ENCODE measurements at regions not wholly inside any gene's neighbourhood (a gene's known extent, or its start where the extent isn't known, plus 50 kb on each side); places are given as distances from the start of the nearest gene placed in this dataset.
A peak's percentile ranks its signal among the peaks of the same experiment; 100 is the strongest.

DNA sequence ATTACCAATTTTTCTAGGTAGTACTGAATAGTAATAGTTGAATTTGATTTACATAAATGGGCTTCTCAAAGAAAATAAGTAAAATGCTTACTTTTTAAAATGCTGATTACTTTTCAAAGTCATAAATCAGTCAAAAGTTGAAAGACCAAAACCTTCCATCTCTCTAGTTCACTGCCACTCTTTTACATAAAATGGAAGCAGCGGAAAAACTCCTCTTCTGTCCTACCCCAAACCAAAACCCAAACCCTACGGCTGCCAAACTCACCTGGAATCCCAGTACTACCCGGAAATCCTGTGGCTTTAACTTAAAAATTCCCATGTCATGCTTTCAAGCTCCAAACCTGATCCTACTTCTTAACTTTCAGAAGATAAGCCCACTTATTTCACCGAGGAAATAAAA, 81.2 kb upstream of the MAPRE2 start:
- no peak overlapping the region for H3K4me3 ChIP-seq (ENCODE audit: low read depth, low read length)
- TF ChIP-seq, protein P1, sequence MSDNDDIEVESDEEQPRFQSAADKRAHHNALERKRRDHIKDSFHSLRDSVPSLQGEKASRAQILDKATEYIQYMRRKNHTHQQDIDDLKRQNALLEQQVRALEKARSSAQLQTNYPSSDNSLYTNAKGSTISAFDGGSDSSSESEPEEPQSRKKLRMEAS (IDR thresholded peaks at IDR 0.05; ENCODE audit: low read depth, low read length): no peak
- TF ChIP-seq MYC (IDR thresholded peaks at IDR 0.05; ENCODE audit: low read depth, low read length) (no peak), POLR2A (IDR thresholded peaks at IDR 0.05; ENCODE audit: extremely low read depth, insufficient read length) (no peak)
- TF ChIP-seq, protein P2, sequence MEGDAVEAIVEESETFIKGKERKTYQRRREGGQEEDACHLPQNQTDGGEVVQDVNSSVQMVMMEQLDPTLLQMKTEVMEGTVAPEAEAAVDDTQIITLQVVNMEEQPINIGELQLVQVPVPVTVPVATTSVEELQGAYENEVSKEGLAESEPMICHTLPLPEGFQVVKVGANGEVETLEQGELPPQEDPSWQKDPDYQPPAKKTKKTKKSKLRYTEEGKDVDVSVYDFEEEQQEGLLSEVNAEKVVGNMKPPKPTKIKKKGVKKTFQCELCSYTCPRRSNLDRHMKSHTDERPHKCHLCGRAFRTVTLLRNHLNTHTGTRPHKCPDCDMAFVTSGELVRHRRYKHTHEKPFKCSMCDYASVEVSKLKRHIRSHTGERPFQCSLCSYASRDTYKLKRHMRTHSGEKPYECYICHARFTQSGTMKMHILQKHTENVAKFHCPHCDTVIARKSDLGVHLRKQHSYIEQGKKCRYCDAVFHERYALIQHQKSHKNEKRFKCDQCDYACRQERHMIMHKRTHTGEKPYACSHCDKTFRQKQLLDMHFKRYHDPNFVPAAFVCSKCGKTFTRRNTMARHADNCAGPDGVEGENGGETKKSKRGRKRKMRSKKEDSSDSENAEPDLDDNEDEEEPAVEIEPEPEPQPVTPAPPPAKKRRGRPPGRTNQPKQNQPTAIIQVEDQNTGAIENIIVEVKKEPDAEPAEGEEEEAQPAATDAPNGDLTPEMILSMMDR (IDR thresholded peaks at IDR 0.05; ENCODE audit: low read depth, low read length): no peak
- no peak for DNase-seq (ENCODE audit: low read depth)

DNA sequence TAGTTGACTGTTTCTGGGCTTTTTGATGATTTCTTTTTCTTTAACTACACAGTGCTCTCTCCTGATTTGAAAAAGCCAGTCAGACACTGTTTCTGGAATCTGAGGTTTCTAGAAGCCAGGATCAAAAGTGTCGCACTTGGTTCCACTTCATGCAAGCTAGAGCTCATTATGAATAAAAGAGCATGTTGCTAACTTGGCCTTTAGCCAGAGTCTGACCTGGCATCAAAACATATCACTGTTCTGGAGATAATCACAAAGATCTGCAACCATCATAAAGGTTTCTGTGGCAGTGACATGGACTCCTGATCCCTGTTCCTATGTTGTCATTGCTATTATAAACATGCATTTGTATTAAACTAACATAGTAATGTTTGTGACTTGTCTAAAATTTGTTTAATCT, 76.1 kb upstream of the MAPRE2 start:
- no peak overlapping the region for H3K4me3 ChIP-seq (ENCODE audit: low read depth, low read length)
- TF ChIP-seq, protein P1 (IDR thresholded peaks at IDR 0.05; ENCODE audit: low read depth, low read length): no peak
- TF ChIP-seq, protein P2 (IDR thresholded peaks at IDR 0.05; ENCODE audit: low read depth, low read length): no peak
- no peak for TF ChIP-seq MYC (IDR thresholded peaks at IDR 0.05; ENCODE audit: low read depth, low read length)
- no peak for TF ChIP-seq POLR2A (IDR thresholded peaks at IDR 0.05; ENCODE audit: extremely low read depth, insufficient read length)
- no peak for DNase-seq (ENCODE audit: low read depth)

DNA sequence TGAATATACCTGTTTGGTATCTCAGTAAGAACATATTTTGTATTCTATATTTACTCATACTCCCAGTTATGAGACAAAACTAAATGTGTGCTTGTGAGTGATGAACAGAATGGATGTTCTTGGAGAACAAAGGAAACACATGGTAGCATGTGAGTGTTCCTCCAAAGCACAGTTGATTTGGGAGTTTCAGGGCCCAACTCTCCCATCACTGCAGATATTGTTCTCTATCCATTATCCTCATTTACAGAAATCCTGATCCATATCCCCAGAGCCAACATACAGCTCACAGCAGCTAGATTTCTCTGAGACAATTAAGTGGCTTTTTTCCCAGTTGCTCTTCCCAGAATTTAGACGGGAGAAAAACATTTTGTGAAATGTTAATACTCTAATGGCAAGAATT, 75.6 kb upstream of the MAPRE2 start:
- TF ChIP-seq POLR2A (IDR thresholded peaks at IDR 0.05; ENCODE audit: extremely low read depth, insufficient read length) (no peak), MYC (IDR thresholded peaks at IDR 0.05; ENCODE audit: low read depth, low read length) (no peak)
- TF ChIP-seq, protein P2 (IDR thresholded peaks at IDR 0.05; ENCODE audit: low read depth, low read length): no peak
- TF ChIP-seq, protein P1 (IDR thresholded peaks at IDR 0.05; ENCODE audit: low read depth, low read length): no peak
- no peak for DNase-seq (ENCODE audit: low read depth)

DNA sequence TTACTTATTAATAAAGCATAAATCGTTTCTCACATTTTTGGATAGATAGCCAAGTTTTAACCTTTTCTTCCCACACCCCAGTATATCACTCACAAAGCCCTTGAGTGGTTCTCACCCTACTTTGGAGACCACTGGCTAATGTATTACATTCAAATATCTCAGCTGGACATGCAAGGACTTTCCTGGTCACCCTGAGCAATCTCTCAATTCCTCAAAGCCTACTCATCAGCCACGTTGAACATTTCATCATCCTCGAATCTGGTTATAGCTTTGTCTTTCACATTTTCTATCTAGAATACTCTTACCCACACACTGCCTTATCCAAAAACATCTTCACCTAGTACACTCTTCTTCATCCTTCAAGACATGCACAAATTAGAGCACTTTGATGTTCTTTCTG, 71.1 kb upstream of the MAPRE2 start:
- DNase-seq (ENCODE audit: low read depth): no peak
- no peak for TF ChIP-seq MYC (IDR thresholded peaks at IDR 0.05; ENCODE audit: low read depth, low read length)
- TF ChIP-seq, protein P2 (IDR thresholded peaks at IDR 0.05; ENCODE audit: low read depth, low read length): no peak
- TF ChIP-seq, protein P1 (IDR thresholded peaks at IDR 0.05; ENCODE audit: low read depth, low read length): no peak
- no peak for TF ChIP-seq POLR2A (IDR thresholded peaks at IDR 0.05; ENCODE audit: extremely low read depth, insufficient read length)
- H3K4me3 ChIP-seq (ENCODE audit: low read depth, low read length): no peak overlapping the region

More for the DNA sequence above, 75.6 kb upstream of the MAPRE2 start:
- no peak overlapping the region for H3K4me3 ChIP-seq (ENCODE audit: low read depth, low read length)

DNA sequence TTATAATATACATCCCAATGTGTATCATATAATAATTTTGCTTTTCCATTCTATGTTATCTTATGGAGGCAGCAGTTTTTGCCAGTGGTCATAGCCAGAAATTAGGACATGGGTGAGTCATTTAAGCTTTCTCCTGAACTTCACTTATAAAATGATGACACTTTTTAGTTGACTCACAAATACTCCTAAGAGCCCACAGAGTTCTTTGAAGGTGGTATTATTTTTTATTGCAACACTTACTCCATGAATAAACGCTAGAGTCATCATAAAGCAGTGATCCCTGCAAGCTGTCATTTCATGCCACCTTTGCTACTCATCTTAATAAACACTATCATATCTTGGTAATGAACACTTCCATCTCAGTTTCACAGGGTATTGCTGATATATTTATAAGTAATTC, 69.9 kb upstream of the MAPRE2 start:
- DNase-seq (ENCODE audit: low read depth): peak; percentile 15
- TF ChIP-seq, protein P2 (IDR thresholded peaks at IDR 0.05; ENCODE audit: low read depth, low read length): no peak
- H3K4me3 ChIP-seq (ENCODE audit: low read depth, low read length): no peak overlapping the region

DNA sequence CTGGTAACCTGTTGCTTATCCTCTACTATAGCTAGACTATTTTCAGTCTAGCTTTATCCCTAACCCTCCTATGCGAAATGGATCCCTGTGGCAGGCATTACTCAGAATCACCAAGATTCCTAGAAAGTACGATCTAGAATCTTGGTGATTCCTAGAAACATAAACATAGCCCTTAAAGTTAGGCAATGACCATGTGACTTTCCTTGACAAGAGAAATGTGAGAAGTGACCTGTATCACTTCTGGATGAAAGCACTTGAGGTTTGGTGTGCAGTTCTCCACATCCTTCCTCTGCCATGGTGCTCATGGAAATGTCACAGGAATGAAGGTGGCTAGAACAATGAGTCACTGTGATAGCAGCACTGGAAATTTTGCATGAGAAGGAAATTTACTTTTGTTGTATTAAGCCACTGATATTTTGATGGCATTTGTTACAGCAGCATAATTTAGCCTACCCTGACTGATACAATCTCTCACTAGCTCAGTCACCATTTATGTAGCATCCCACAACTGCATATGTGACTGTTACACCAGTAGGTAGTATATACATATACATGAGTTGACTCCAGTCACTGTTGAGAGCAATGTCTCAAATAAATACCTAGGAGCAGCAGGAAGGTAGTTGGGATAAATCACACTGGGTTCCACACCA, 68.3 kb upstream of the MAPRE2 start:
- DNase-seq (ENCODE audit: low read depth): no peak
- H3K4me3 ChIP-seq (ENCODE audit: low read depth, low read length): no peak overlapping the region
- TF ChIP-seq POLR2A (IDR thresholded peaks at IDR 0.05; ENCODE audit: extremely low read depth, insufficient read length) (no peak), MYC (IDR thresholded peaks at IDR 0.05; ENCODE audit: low read depth, low read length) (no peak)
- TF ChIP-seq, protein P2 (IDR thresholded peaks at IDR 0.05; ENCODE audit: low read depth, low read length): no peak
- TF ChIP-seq, protein P1 (IDR thresholded peaks at IDR 0.05; ENCODE audit: low read depth, low read length): no peak

Measured in NB4 (cell line).